H9 (cell line): ENCODE measurements at regions not wholly inside any gene's neighbourhood (a gene's known extent, or its start where the extent isn't known, plus 50 kb on each side); places are given as distances from the start of the nearest gene placed in this dataset.

Source experiments
- DNase-seq: peaks from one replicate; pipeline ENCODE4 v3.0.0-alpha.2; 2017
- H2AFZ ChIP-seq: one replicate; pipeline ENCODE4 v1.6.1; 2013; ENCODE audit warnings: mild to moderate bottlenecking, low read length, control low read depth, moderate library complexity
- H2AK5ac ChIP-seq: 2 replicates; pipeline ENCODE4 v1.6.1; 2013; ENCODE audit warnings: low read length, control low read depth, mixed read lengths; ENCODE audit not compliant: insufficient read length
- H2BK120ac ChIP-seq: one replicate; pipeline ENCODE4 v1.6.1; 2013; ENCODE audit warnings: low read depth, mild to moderate bottlenecking, low read length, control low read depth, inconsistent platforms; ENCODE audit not compliant: poor library complexity, severe bottlenecking
- H2BK12ac ChIP-seq: 2 replicates; pipeline ENCODE4 v1.6.1; 2013; ENCODE audit warnings: low read length, control low read depth, mixed read lengths, low read depth; ENCODE audit not compliant: insufficient read length
- H2BK15ac ChIP-seq: 2 replicates; pipeline ENCODE4 v1.6.1; 2013; ENCODE audit warnings: low read depth, low read length, control low read depth
- H2BK20ac ChIP-seq: one replicate; pipeline ENCODE4 v1.6.1; 2013; ENCODE audit warnings: low read depth, mild to moderate bottlenecking, low read length, control low read depth, inconsistent platforms; ENCODE audit not compliant: poor library complexity, severe bottlenecking
- H2BK5ac ChIP-seq: 2 replicates; pipeline ENCODE4 v1.6.1; 2013; ENCODE audit warnings: low read length, control low read depth, mixed read lengths; ENCODE audit not compliant: insufficient read length
- H3K14ac ChIP-seq: 2 replicates; pipeline ENCODE4 v1.6.1; 2013; ENCODE audit warnings: low read length, control low read depth; ENCODE audit not compliant: insufficient read depth
- H3K18ac ChIP-seq: 2 replicates; pipeline ENCODE4 v1.6.1; 2013; ENCODE audit warnings: low read depth, mild to moderate bottlenecking, mixed read lengths, low read length, control low read depth; ENCODE audit not compliant: insufficient read length
- H3K23ac ChIP-seq: 2 replicates; pipeline ENCODE4 v1.6.1; 2013; ENCODE audit warnings: low read length, control low read depth, mixed read lengths, low read depth; ENCODE audit not compliant: insufficient read length
- H3K23me2 ChIP-seq: 2 replicates; pipeline ENCODE4 v1.6.1; 2013; ENCODE audit warnings: low read depth, mild to moderate bottlenecking, mixed read lengths, low read length, control low read depth; ENCODE audit not compliant: insufficient read length, poor library complexity, severe bottlenecking
- H3K27ac ChIP-seq: 2 replicates; pipeline ENCODE4 v1.5.1; 2013; ENCODE audit warnings: low read length, control low read depth, mixed read lengths, low read depth; ENCODE audit not compliant: insufficient read length
- H3K27me3 ChIP-seq: 2 replicates; pipeline ENCODE4 v1.6.1; 2013; ENCODE audit warnings: low read length, control low read depth, inconsistent platforms; ENCODE audit not compliant: insufficient read depth
- H3K4ac ChIP-seq: 2 replicates; pipeline ENCODE4 v1.6.1; 2013; ENCODE audit warnings: low read depth, mild to moderate bottlenecking, control low read depth, inconsistent platforms, low read length, moderate library complexity
- H3K4me1 ChIP-seq: 2 replicates; pipeline ENCODE4 v1.6.1; 2013; ENCODE audit warnings: low read length, control low read depth, inconsistent platforms; ENCODE audit not compliant: insufficient read depth
- H3K4me2 ChIP-seq: 2 replicates; pipeline ENCODE4 v1.6.1; 2013; ENCODE audit warnings: low read length, control low read depth, mixed read lengths; ENCODE audit not compliant: insufficient read length, insufficient read depth
- H3K56ac ChIP-seq: 2 replicates; pipeline ENCODE4 v1.6.1; 2013; ENCODE audit warnings: low read depth, mild to moderate bottlenecking, mixed read lengths, low read length, control low read depth; ENCODE audit not compliant: insufficient read length
- H3K79me1 ChIP-seq: 2 replicates; pipeline ENCODE4 v1.6.1; 2013; ENCODE audit warnings: low read depth, mild to moderate bottlenecking, moderate library complexity, low read length, control low read depth, inconsistent platforms; ENCODE audit not compliant: insufficient read depth, poor library complexity, severe bottlenecking
- H3K79me2 ChIP-seq: 2 replicates; pipeline ENCODE4 v1.6.1; 2013; ENCODE audit warnings: low read length, control low read depth, inconsistent platforms; ENCODE audit not compliant: insufficient read depth
- H3K9ac ChIP-seq: 2 replicates; pipeline ENCODE4 v1.6.1; 2013; ENCODE audit warnings: low read length, control low read depth, mixed read lengths; ENCODE audit not compliant: insufficient read length; ENCODE audit errors: extremely low read depth
- H3K9me3 ChIP-seq: one replicate; pipeline ENCODE4 v1.6.1; 2013; ENCODE audit warnings: low read depth, low read length, inconsistent platforms; ENCODE audit not compliant: control insufficient read depth
- H3T11ph ChIP-seq: one replicate; pipeline ENCODE4 v1.6.1; 2013; ENCODE audit warnings: mild to moderate bottlenecking, low read length, control low read depth, inconsistent platforms
- H4K20me1 ChIP-seq: one replicate; pipeline ENCODE4 v1.6.1; 2013; ENCODE audit not compliant: control insufficient read depth, insufficient read length, insufficient read depth
- H4K5ac ChIP-seq: 2 replicates; pipeline ENCODE4 v1.6.1; 2013; ENCODE audit warnings: low read depth, mild to moderate bottlenecking, mixed read lengths, low read length, control low read depth; ENCODE audit not compliant: insufficient read length
- H4K8ac ChIP-seq: replicated peaks from 2 replicates; pipeline ENCODE4 v1.6.1; 2013; ENCODE audit warnings: low read length, control low read depth, mixed read lengths, low read depth; ENCODE audit not compliant: insufficient read length
- H4K91ac ChIP-seq: 2 replicates; pipeline ENCODE4 v1.6.1; 2013; ENCODE audit warnings: low read depth, mild to moderate bottlenecking, moderate library complexity, mixed read lengths, low read length, control low read depth; ENCODE audit not compliant: insufficient read length
- H3K27ac Mint-ChIP-seq, 3 experiments: 2 replicates in 2 of 3; 3 replicates in 1 of 3; pipeline ENCODE4 v1.8.0; 2020 to 2021; ENCODE audit warnings: mixed read lengths in 3 of 3, mild to moderate bottlenecking in 1 of 3, moderate library complexity in 1 of 3
- H3K27me3 Mint-ChIP-seq: 2 replicates; pipeline ENCODE4 v1.8.0; 2021; ENCODE audit warnings: low read depth, mild to moderate bottlenecking, moderate library complexity, mixed read lengths
- H3K36me3 Mint-ChIP-seq, 3 experiments: 2 replicates in 2 of 3; 3 replicates in 1 of 3; pipeline ENCODE4 v1.8.0; 2020 to 2021; ENCODE audit warnings: low read depth in 3 of 3, mixed read lengths in 3 of 3; ENCODE audit not compliant: insufficient read depth in 1 of 3
- H3K4me1 Mint-ChIP-seq, 2 experiments: 2 replicates each; pipeline ENCODE4 v1.8.0; 2020; ENCODE audit warnings: mixed read lengths in 2 of 2
- H3K4me3 Mint-ChIP-seq, 2 experiments: 2 replicates in 1 of 2; 3 replicates in 1 of 2; pipeline ENCODE4 v1.8.0; 2020 to 2021; ENCODE audit warnings: mild to moderate bottlenecking in 2 of 2, mixed read lengths in 2 of 2, moderate library complexity in 1 of 2
- H3K9me3 Mint-ChIP-seq, 2 experiments: 2 replicates in 1 of 2; 3 replicates in 1 of 2; pipeline ENCODE4 v1.8.0; 2020; ENCODE audit warnings: mild to moderate bottlenecking in 2 of 2, mixed read lengths in 2 of 2, moderate library complexity in 1 of 2
- CTCF ChIP-seq: fragments of 200-600 bp; sonication (generic); conservative IDR thresholded peaks from 3 replicates; pipeline ENCODE4 v1.8.0; 2021; ENCODE audit warnings: antibody characterized with exemption, mild to moderate bottlenecking
- WGBS: extraction: QIAGEN DNeasy Blood & Tissue Kit; methylation state at CpG from one replicate; pipeline ENCODE4 v1.1.7; 2013; ENCODE audit warnings: missing lambda C conversion rate, low lambda C conversion rate, mixed read lengths; ENCODE audit not compliant: insufficient read length; ENCODE audit errors: extremely low coverage; 5-methylcytosine and 5-hydroxymethylcytosine counted together

GRCh38 chr4:97374526-97374925 lies 768.8 kb downstream of the STPG2 start:
- TF ChIP-seq CTCF: no peak
- H3K79me2 ChIP-seq: no peaks in the 10 kb centered on the region
- H3K27ac ChIP-seq: no peak overlapping the region
- H4K91ac ChIP-seq: no peak overlapping the region
- no peak overlapping the region for H3K23ac ChIP-seq
- no peaks in the 10 kb centered on the region for H3K9me3 ChIP-seq
- H2AK5ac ChIP-seq: no peak overlapping the region
- Mint-ChIP-seq H3K9me3 (peaks cover 7 to 16% of the 10 kb centered on the region in 2 experiments), H3K4me3 (no peak overlapping the region), H3K4me1 (0 out of 4 replicates have a peak, but pooled peaks cover 0 to 4% of the 10 kb centered on the region in 2 experiments), H3K36me3 (peaks cover 4 to 20% (median 5%) of the 10 kb centered on the region in 3 experiments; a peak in 6 of 7 replicates), H3K27me3 (no peaks in the 10 kb centered on the region), H3K27ac (no peak overlapping the region; a peak in 1 of 7 replicates)
- H2AFZ ChIP-seq: no peak overlapping the region
- H2BK120ac ChIP-seq: no peak overlapping the region
- no peaks in the 10 kb centered on the region for H3K27me3 ChIP-seq
- no peaks in the 10 kb centered on the region for H3K79me1 ChIP-seq
- no peaks in the 10 kb centered on the region; the same call in 1 of the 2 replicates for H3K4me1 ChIP-seq
- no peak overlapping the region for H2BK12ac ChIP-seq
- no peak overlapping the region for H3K14ac ChIP-seq
- no peak overlapping the region for H3K56ac ChIP-seq
- no peaks in the 10 kb centered on the region for H4K20me1 ChIP-seq
- no peak overlapping the region for H4K8ac ChIP-seq
- no CpG with 5 or more reads among the region's 1 CpG for WGBS
- H3K18ac ChIP-seq: no peak overlapping the region
- H3K23me2 ChIP-seq: no peaks in the 10 kb centered on the region
- no peak overlapping the region for H3T11ph ChIP-seq
- H2BK5ac ChIP-seq: no peak overlapping the region
- H2BK15ac ChIP-seq: no peak overlapping the region
- H3K4ac ChIP-seq: no peak overlapping the region
- no peak for DNase-seq
- H2BK20ac ChIP-seq: no peak overlapping the region
- no peak overlapping the region for H3K4me2 ChIP-seq
- H3K9ac ChIP-seq: no peak overlapping the region
- H4K5ac ChIP-seq: no peak overlapping the region
